GM12878 (cell line): ENCODE measurements at regions not wholly inside any gene's neighbourhood (a gene's known extent, or its start where the extent isn't known, plus 50 kb on each side); places are given as distances from the start of the nearest gene placed in this dataset.

ENCODE experiments used
- ATAC-seq: fragments of 200-7000 bp; cut with Tn5 transposase; 3 replicates; pipeline ENCODE4 v1.9.1; 2020; ENCODE audit warnings: mild to moderate bottlenecking, moderate library complexity
- BruUV-seq: library from RNA; stranded (reverse); fragments of 400-500 nt; replicated peaks from 2 replicates; lab custom pipeline; 2021; lab: Mats Ljungman, UMichigan
- CTCF ChIA-PET: fragments of 300-600 bp; sonication (Branson Sonifier 250); formaldehyde crosslinking; extraction: SDS; loops from one replicate; lab custom pipeline; 2021; ENCODE audit warnings: inconsistent platforms; lab: Yijun Ruan, JAX
- POLR2A ChIA-PET: fragments of 350-600 bp; formaldehyde crosslinking; extraction: SDS; loops from one replicate; lab custom pipeline; 2021; ENCODE audit warnings: inconsistent platforms; lab: Charles Lee
- RAD21 ChIA-PET: fragments of 300-600 bp; sonication (Branson Sonifier 250); formaldehyde crosslinking; loops from one replicate; lab custom pipeline; 2023; ENCODE audit warnings: antibody characterized with exemption; ENCODE audit not compliant: unreplicated experiment; lab: Charles Lee
- SMC1A ChIA-PET: fragments of 300-600 bp; sonication (Branson Sonifier 250); formaldehyde crosslinking; loops from one replicate; lab custom pipeline; 2023; ENCODE audit not compliant: unreplicated experiment, uncharacterized antibody; lab: Charles Lee
- DNase-seq: peaks from one replicate; pipeline ENCODE4 v3.0.0-alpha.2; 2011; ENCODE audit warnings: low read depth, low spot score
- FAIRE-seq: peaks from 3 replicates; lab custom pipeline; 2011; peaks lifted over from hg19 to GRCh38; lab: Jason Lieb, UNC
- H2AFZ ChIP-seq: 2 replicates; pipeline ENCODE4 v1.6.0; 2011; ENCODE audit warnings: low read depth, low read length, control low read depth; ENCODE audit not compliant: control insufficient read depth
- H3K27ac ChIP-seq: 2 replicates; pipeline ENCODE4 v1.5.1; 2011; ENCODE audit warnings: control low read depth; ENCODE audit not compliant: control insufficient read depth, insufficient read depth
- H3K27me3 ChIP-seq, 2 experiments: replicated peaks in 1 of 2; 2 replicates each; pipeline versions ENCODE4 v1.6.0 to v1.6.1; 2011; ENCODE audit warnings: low read length in 1 of 2; ENCODE audit not compliant: control insufficient read depth in 2 of 2, insufficient read depth in 2 of 2
- H3K36me3 ChIP-seq, 2 experiments: 2 replicates each; pipeline ENCODE4 v1.5.1; 2011; ENCODE audit warnings: low read length in 1 of 2; ENCODE audit not compliant: control insufficient read depth in 2 of 2, insufficient read depth in 2 of 2
- H3K4me1 ChIP-seq: 2 replicates; pipeline ENCODE4 v1.6.1; 2011; ENCODE audit warnings: mild to moderate bottlenecking, low read length, moderate library complexity, mixed read lengths; ENCODE audit not compliant: control insufficient read depth, insufficient read depth
- H3K4me2 ChIP-seq: 2 replicates; pipeline ENCODE4 v1.6.0; 2011; ENCODE audit warnings: control low read depth; ENCODE audit not compliant: control insufficient read depth, insufficient read depth
- H3K4me3 ChIP-seq: fragments of 200-600 bp; sonication (generic); 2 replicates; pipeline ENCODE4 v1.5.1; 2016
- H3K79me2 ChIP-seq: 2 replicates; pipeline ENCODE4 v1.6.0; 2011; ENCODE audit warnings: low read length; ENCODE audit not compliant: control insufficient read depth, insufficient read depth
- H3K9ac ChIP-seq: 2 replicates; pipeline ENCODE4 v1.8.0; 2011; ENCODE audit warnings: low read length, control low read depth, mixed read lengths; ENCODE audit not compliant: control insufficient read depth, insufficient read depth
- H3K9me3 ChIP-seq: replicated peaks from 3 replicates; pipeline ENCODE4 v1.5.1; 2011; ENCODE audit warnings: mild to moderate bottlenecking, low read length; ENCODE audit not compliant: control insufficient read depth, insufficient read depth
- H4K20me1 ChIP-seq: 2 replicates; pipeline ENCODE4 v1.6.0; 2011; ENCODE audit not compliant: control insufficient read depth, insufficient read depth
- FOS ChIP-seq: IDR thresholded peaks from 3 replicates; pipeline ENCODE4 v1.6.1; 2011; ENCODE audit warnings: borderline replicate concordance; ENCODE audit not compliant: insufficient read length; ENCODE audit errors: extremely low read depth
- HCFC1 ChIP-seq: fragments of 150-350 bp; IDR thresholded peaks from 2 replicates; pipeline ENCODE4 v1.6.1; 2014; ENCODE audit warnings: low read length
- NFXL1 ChIP-seq: fragments of 450-650 bp; IDR thresholded peaks from 2 replicates; pipeline ENCODE4 v1.6.1; 2017; ENCODE audit warnings: antibody characterized with exemption, mild to moderate bottlenecking, borderline replicate concordance
- NFYB ChIP-seq: IDR thresholded peaks from 2 replicates; pipeline ENCODE4 v1.6.1; 2011; ENCODE audit warnings: low read depth, mild to moderate bottlenecking, low read length, improper control_type of control experiment, moderate library complexity; ENCODE audit not compliant: insufficient read depth
- PAX5 ChIP-seq: IDR thresholded peaks from 2 replicates; pipeline ENCODE4 v1.6.1; 2011; ENCODE audit warnings: low read depth, low read length, borderline replicate concordance
- ZNF207 ChIP-seq: fragments of 450-650 bp; IDR thresholded peaks from 2 replicates; pipeline ENCODE4 v1.6.1; 2014; ENCODE audit warnings: antibody characterized with exemption, mild to moderate bottlenecking, borderline replicate concordance
- WGBS: methylation state at CpG from one replicate; pipeline ENCODE4 v1.1.6; 2016; ENCODE audit warnings: low lambda C conversion rate; ENCODE audit not compliant: insufficient replicate concordance, insufficient coverage; ENCODE audit errors: missing lambda C conversion rate; 5-methylcytosine and 5-hydroxymethylcytosine counted together
- in situ Hi-C: fragments of 300-500 bp; cut with MboI; formaldehyde crosslinking; loops from 9 replicates; pipeline ENCODE4 v1.14.3; 2018; ENCODE audit warnings: mixed read lengths
- intact Hi-C: fragments of 100-400 bp; cut with micrococcal nuclease; formaldehyde crosslinking; loops from one replicate; pipeline ENCODE4 v1.14.2; 2022; ENCODE audit not compliant: unreplicated experiment

DNA sequence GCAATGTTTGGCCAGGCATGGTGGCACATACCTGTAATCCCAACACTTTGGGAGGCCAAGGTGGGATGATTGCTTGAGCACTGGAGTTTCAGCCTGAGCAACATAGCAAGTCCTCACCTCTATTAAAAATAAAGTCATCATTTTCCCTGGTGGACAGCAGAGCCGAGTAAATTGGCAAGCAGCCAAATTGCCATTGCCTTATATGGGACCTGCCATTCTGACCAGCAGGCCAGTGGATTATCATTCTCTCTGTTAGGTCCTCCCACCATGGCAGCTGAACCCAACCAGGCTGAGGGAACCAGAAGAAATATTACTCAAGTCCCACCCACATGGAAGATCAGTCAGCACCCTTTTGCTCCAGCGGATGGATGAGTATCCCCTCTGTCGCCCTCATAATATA lies 1829.9 kb downstream of the EFNA5 start:
- CTCF ChIA-PET, result no interaction called here
- WGBS, result 19% methylated on average over 3 of the region's 3 CpGs
- no peak overlapping the region for H3K4me3 ChIP-seq
- no peak overlapping the region for H3K27ac ChIP-seq
- H3K4me2 ChIP-seq, result no peak overlapping the region
- FAIRE-seq (no peak), DNase-seq (no peak), ATAC-seq (no peak)
- in situ Hi-C loops (no loop called here), intact Hi-C loops (no loop called here)
- H4K20me1 ChIP-seq, result no peaks in the 10 kb centered on the region
- TF ChIP-seq ZNF207 (no peak), PAX5 (no peak), HCFC1 (no peak), FOS (no peak), NFXL1 (no peak), NFYB (no peak)
- no peaks in the 10 kb centered on the region for H3K4me1 ChIP-seq
- RAD21 ChIA-PET, result no interaction called here
- POLR2A ChIA-PET, result no interaction called here
- no peaks in the 10 kb centered on the region for H3K9me3 ChIP-seq
- SMC1A ChIA-PET, result no interaction called here
- no TSS peak for BruUV-seq
- no peak overlapping the region for H2AFZ ChIP-seq
- no peaks in the 10 kb centered on the region for H3K36me3 ChIP-seq
- H3K27me3 ChIP-seq, result no peaks in the 10 kb centered on the region
- no peaks in the 10 kb centered on the region for H3K79me2 ChIP-seq
- no peak overlapping the region for H3K9ac ChIP-seq

DNA sequence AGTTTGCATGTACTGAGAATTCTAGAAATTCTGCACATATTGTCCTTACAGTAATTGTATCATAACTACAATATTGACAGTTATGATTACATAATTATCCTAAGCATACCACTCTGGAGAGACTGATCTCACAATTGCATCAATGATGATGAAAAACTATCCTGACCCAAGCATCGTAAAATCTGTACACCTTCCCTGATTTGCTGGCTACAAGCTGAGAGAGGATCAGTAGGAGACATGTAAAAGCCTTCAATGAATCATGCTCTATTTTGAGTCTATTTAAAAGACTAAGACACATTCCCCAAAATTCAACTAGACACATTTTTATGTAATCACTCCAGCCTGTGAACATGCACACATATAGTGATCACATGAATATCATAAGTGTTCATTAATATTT lies 1833.8 kb downstream of the EFNA5 start:
- no peak for ATAC-seq
- intact Hi-C loops (no loop called here), in situ Hi-C loops (no loop called here)
- no peak for DNase-seq
- H3K4me2 ChIP-seq, result no peak overlapping the region
- no peaks in the 10 kb centered on the region for H3K27me3 ChIP-seq
- no peak overlapping the region for H3K9ac ChIP-seq
- no peak for TF ChIP-seq NFYB
- TF ChIP-seq NFXL1, result no peak
- no peaks in the 10 kb centered on the region for H3K79me2 ChIP-seq
- CTCF ChIA-PET, result no interaction called here
- no peak overlapping the region for H3K4me3 ChIP-seq
- no peak for FAIRE-seq
- 10% methylated on average over 1 of the region's 1 CpG for WGBS
- RAD21 ChIA-PET, result no interaction called here
- H2AFZ ChIP-seq, result no peak overlapping the region
- no peaks in the 10 kb centered on the region for H3K9me3 ChIP-seq
- no TSS peak for BruUV-seq
- SMC1A ChIA-PET, result no interaction called here
- no peak overlapping the region for H3K27ac ChIP-seq
- H3K4me1 ChIP-seq, result no peaks in the 10 kb centered on the region
- no peaks in the 10 kb centered on the region for H3K36me3 ChIP-seq
- POLR2A ChIA-PET, result no interaction called here
- no peaks in the 10 kb centered on the region for H4K20me1 ChIP-seq
